ENCODE measurements at regions not wholly inside any gene's neighbourhood (a gene's known extent, or its start where the extent isn't known, plus 50 kb on each side); places are given as distances from the start of the nearest gene placed in this dataset.

DNA sequence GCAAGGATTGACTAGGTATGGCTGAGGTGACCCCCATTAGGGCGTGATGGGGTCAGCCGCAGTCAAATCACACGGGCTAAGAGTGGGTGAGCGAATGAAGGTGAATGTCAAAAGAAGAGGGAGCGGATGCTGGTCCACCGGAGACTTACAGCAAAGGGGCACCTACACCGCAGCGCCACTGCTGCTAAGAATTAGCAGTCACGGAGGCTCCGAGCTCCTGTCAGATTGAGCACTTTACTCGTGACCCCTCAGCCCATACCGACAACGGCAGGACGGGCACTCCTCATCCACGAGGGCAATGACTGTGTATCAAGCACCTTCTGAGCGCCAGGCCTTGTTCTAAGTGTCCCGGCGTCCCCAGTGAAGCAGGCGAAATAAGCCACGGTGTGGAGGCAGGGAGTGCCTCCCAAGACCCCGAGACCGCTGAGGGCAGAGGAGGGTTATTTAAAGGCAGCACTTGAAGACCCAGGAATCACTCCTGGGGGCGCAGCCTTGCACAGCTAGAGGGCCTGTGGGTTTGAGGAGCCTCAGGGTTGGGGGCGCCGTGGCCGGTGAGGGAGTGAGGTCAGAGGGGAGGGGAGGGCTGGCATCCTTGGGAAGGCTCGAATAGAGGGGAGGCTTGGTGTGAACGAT, 61.6 kb upstream of the GATA2 start:
- Mint-ChIP-seq H3K27me3 (peaks cover 55% of the 10 kb centered on the region), H3K4me1 (ENCODE audit: low read depth) (peaks cover 11% of the 10 kb centered on the region), H3K27ac (no peak overlapping the region), H3K9me3 (no peaks in the 10 kb centered on the region), H3K36me3 (ENCODE audit: low read depth) (no peaks in the 10 kb centered on the region), H3K4me3 (no peak overlapping the region)
- intact Hi-C loops (cut with micrococcal nuclease), result no loop called here

- H3K27me3 Mint-ChIP-seq, result peaks cover 54% of the 10 kb centered on the region
These were observed 61.1 kb upstream of the GATA2 start for GRCh38 chr3:128554100-128554464.

DNA sequence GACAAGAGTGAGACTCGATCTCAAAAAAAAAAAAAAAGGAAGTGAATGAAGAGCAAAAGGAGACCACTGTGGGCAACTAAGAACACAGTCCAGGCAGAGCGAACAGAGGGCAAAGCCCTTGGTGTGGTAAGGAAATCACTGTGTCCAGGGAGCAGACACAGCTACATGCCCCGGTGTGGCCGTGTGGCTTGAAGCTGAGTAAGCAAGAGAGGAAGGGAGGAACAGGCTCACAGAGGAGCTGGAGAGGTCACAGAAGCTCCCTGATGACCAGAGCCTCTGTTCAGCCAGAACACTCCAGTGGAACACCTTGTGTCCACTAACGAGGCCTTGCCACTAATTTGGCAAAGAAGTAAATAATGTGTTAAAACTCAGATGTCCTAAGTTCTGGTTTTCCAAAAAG, 60.6 kb upstream of the GATA2 start:
- no peak overlapping the region for H3K27ac Mint-ChIP-seq
- no peaks in the 10 kb centered on the region for H3K36me3 Mint-ChIP-seq (ENCODE audit: low read depth)
- intact Hi-C loops (cut with micrococcal nuclease), result no loop called here
- peaks cover 21% of the 10 kb centered on the region for H3K4me1 Mint-ChIP-seq (ENCODE audit: low read depth)
- H3K9me3 Mint-ChIP-seq, result no peaks in the 10 kb centered on the region
- H3K27me3 Mint-ChIP-seq, result peaks cover 57% of the 10 kb centered on the region
- no peak overlapping the region for H3K4me3 Mint-ChIP-seq

More at GRCh38 chr3:128554100-128554464, 61.1 kb upstream of the GATA2 start:
- intact Hi-C loops (cut with micrococcal nuclease), result no loop called here
- Mint-ChIP-seq H3K36me3 (ENCODE audit: low read depth) (no peaks in the 10 kb centered on the region), H3K4me1 (ENCODE audit: low read depth) (peaks cover 16% of the 10 kb centered on the region), H3K4me3 (no peak overlapping the region), H3K9me3 (no peaks in the 10 kb centered on the region), H3K27ac (no peak overlapping the region)

GRCh38 chr3:128551867-128552266, 58.9 kb upstream of the GATA2 start:
- Mint-ChIP-seq H3K36me3 (ENCODE audit: low read depth) (no peaks in the 10 kb centered on the region), H3K4me3 (no peak overlapping the region), H3K27me3 (peaks cover 54% of the 10 kb centered on the region), H3K9me3 (no peaks in the 10 kb centered on the region), H3K27ac (no peak overlapping the region), H3K4me1 (ENCODE audit: low read depth) (peaks cover 26% of the 10 kb centered on the region)
- intact Hi-C loops (cut with micrococcal nuclease), result no loop called here

DNA sequence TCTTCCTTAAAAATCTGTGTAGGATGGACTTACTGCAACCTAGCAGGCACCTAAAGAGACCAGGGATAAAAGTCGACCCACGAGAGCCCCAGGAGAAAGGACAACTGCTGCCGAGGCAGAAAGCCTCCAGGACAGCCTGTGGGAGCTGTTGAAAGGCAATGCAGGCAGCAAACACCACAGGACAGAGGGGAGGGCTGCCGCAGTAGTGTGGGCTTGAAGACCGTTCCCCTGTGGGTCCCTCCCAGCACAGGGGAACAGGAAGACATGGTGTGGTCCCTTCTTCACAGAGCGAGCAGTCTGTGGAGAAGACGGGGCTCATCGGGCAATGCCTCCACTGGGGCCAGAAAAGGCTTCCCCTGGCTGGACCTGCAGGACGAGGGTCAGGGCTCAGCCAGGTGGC, 58.5 kb upstream of the GATA2 start:
- H3K9me3 Mint-ChIP-seq, result no peaks in the 10 kb centered on the region
- H3K36me3 Mint-ChIP-seq (ENCODE audit: low read depth), result no peaks in the 10 kb centered on the region
- no peak overlapping the region for H3K4me3 Mint-ChIP-seq
- no peak overlapping the region for H3K27ac Mint-ChIP-seq
- H3K27me3 Mint-ChIP-seq, result peaks cover 50% of the 10 kb centered on the region
- intact Hi-C loops (cut with micrococcal nuclease), result no loop called here
- peaks cover 27% of the 10 kb centered on the region for H3K4me1 Mint-ChIP-seq (ENCODE audit: low read depth)

GRCh38 chr3:128550471-128551126, 57.6 kb upstream of the GATA2 start:
- Mint-ChIP-seq H3K4me3 (no peak overlapping the region), H3K27ac (no peak overlapping the region), H3K27me3 (peaks cover 44% of the 10 kb centered on the region), H3K9me3 (no peaks in the 10 kb centered on the region), H3K4me1 (ENCODE audit: low read depth) (peaks cover 26% of the 10 kb centered on the region), H3K36me3 (ENCODE audit: low read depth) (no peaks in the 10 kb centered on the region)
- intact Hi-C loops (cut with micrococcal nuclease), result no loop called here

DNA sequence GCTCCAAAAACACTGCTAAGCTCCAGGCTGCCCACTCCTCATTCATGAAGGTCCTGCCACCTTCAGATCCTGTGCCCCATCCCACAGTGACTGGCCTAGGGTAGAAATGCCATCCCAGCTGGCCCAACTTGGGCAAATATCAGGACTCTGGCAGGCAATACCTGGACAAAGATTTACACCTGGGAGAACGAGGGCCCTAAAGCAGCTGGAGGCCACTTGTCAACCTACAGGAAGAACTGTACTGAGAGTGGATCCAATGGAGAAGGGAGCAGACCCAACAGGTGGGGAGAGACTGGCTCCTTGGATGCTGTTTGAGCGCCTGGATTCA, 57.1 kb upstream of the GATA2 start:
- intact Hi-C loops (cut with micrococcal nuclease), result no loop called here
- H3K27me3 Mint-ChIP-seq, result peaks cover 40% of the 10 kb centered on the region
- H3K4me1 Mint-ChIP-seq (ENCODE audit: low read depth), result peaks cover 26% of the 10 kb centered on the region
- no peak overlapping the region for H3K4me3 Mint-ChIP-seq
- H3K27ac Mint-ChIP-seq, result no peak overlapping the region
- no peaks in the 10 kb centered on the region for H3K9me3 Mint-ChIP-seq
- no peaks in the 10 kb centered on the region for H3K36me3 Mint-ChIP-seq (ENCODE audit: low read depth)

- Mint-ChIP-seq H3K9me3 (no peaks in the 10 kb centered on the region), H3K4me1 (ENCODE audit: low read depth) (peaks cover 21% of the 10 kb centered on the region), H3K36me3 (ENCODE audit: low read depth) (no peaks in the 10 kb centered on the region), H3K4me3 (no peak overlapping the region), H3K27me3 (peaks cover 35% of the 10 kb centered on the region), H3K27ac (peak overlapping the region; percentile 8)
- intact Hi-C loops (cut with micrococcal nuclease), result no loop called here
These were observed 56.5 kb upstream of the GATA2 start for GRCh38 chr3:128549283-128550112.

GRCh38 chr3:128548426-128549282, 55.7 kb upstream of the GATA2 start:
- no peaks in the 10 kb centered on the region for H3K36me3 Mint-ChIP-seq (ENCODE audit: low read depth)
- no peak overlapping the region for H3K4me3 Mint-ChIP-seq
- peaks cover 26% of the 10 kb centered on the region for H3K27me3 Mint-ChIP-seq
- H3K27ac Mint-ChIP-seq, result peak overlapping the region; percentile 8
- H3K4me1 Mint-ChIP-seq (ENCODE audit: low read depth), result peaks cover 21% of the 10 kb centered on the region
- H3K9me3 Mint-ChIP-seq, result peaks cover 2% of the 10 kb centered on the region
- intact Hi-C loops (cut with micrococcal nuclease), result no loop called here

DNA sequence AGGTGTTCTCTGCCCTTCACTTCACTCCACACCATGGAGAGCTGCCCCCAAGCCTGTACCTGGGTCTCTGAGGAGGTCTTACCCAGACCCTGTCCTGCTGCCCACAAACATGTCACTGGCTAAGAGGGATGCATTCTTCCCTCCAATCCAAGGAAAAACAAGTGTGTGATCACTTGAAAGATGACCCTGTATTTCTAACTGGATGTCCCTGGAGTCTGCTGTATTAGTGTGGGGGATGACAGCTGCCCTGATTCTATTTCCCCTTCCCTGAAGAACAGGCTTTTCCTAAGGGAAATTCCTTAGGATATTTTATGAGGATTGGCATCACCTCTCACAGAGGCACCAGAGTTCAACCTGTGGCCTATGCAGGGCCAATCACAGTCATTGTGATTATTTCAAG, 55.0 kb upstream of the GATA2 start:
- Mint-ChIP-seq H3K4me3 (no peak overlapping the region), H3K9me3 (peaks cover 8% of the 10 kb centered on the region), H3K4me1 (ENCODE audit: low read depth) (peaks cover 21% of the 10 kb centered on the region), H3K27me3 (peaks cover 22% of the 10 kb centered on the region), H3K36me3 (ENCODE audit: low read depth) (no peaks in the 10 kb centered on the region), H3K27ac (no peak overlapping the region)
- intact Hi-C loops (cut with micrococcal nuclease), result no loop called here

- intact Hi-C loops (cut with micrococcal nuclease), result no loop called here
- Mint-ChIP-seq H3K4me1 (ENCODE audit: low read depth) (peaks cover 21% of the 10 kb centered on the region), H3K27me3 (peaks cover 22% of the 10 kb centered on the region), H3K4me3 (no peak overlapping the region), H3K27ac (no peak overlapping the region), H3K36me3 (ENCODE audit: low read depth) (no peaks in the 10 kb centered on the region), H3K9me3 (peaks cover 13% of the 10 kb centered on the region)
These were observed 54.5 kb upstream of the GATA2 start for GRCh38 chr3:128547368-128547987.

DNA sequence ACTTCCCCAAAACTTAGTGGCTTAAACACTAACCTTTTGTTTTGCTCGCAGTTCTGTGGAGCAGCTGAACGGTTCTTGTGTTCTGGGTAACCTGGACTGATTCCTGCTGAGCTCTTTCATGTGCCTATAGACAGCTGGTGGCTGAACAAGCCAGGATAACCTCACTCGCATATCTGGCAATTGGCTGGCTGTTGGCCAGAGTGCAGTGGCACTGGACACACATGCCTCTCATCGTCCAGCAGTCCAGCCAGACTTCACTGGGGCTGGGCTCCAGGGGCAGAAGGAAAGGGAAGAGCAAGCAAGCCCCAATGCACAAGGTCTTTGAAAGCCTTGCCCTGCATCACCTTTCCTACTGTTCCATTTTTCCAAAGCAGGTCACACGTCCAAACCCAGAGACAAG, 53.6 kb upstream of the GATA2 start:
- no peaks in the 10 kb centered on the region for H3K36me3 Mint-ChIP-seq (ENCODE audit: low read depth)
- H3K27ac Mint-ChIP-seq, result no peak overlapping the region
- H3K27me3 Mint-ChIP-seq, result peaks cover 22% of the 10 kb centered on the region
- peaks cover 21% of the 10 kb centered on the region for H3K4me1 Mint-ChIP-seq (ENCODE audit: low read depth)
- intact Hi-C loops (cut with micrococcal nuclease), result no loop called here
- no peak overlapping the region for H3K4me3 Mint-ChIP-seq
- peaks cover 15% of the 10 kb centered on the region for H3K9me3 Mint-ChIP-seq

GRCh38 chr3:128545120-128545752, 52.2 kb upstream of the GATA2 start:
- peaks cover 15% of the 10 kb centered on the region for H3K9me3 Mint-ChIP-seq
- intact Hi-C loops (cut with micrococcal nuclease), result no loop called here
- peaks cover 9% of the 10 kb centered on the region for H3K27me3 Mint-ChIP-seq
- H3K36me3 Mint-ChIP-seq (ENCODE audit: low read depth), result no peaks in the 10 kb centered on the region
- no peak overlapping the region for H3K4me3 Mint-ChIP-seq
- H3K27ac Mint-ChIP-seq, result no peak overlapping the region
- peaks cover 21% of the 10 kb centered on the region for H3K4me1 Mint-ChIP-seq (ENCODE audit: low read depth)
